ENCODE measurements at regions not wholly inside any gene's neighbourhood (a gene's known extent, or its start where the extent isn't known, plus 50 kb on each side); places are given as distances from the start of the nearest gene placed in this dataset.

- DNase-seq: no peak
Observed at GRCh38 chr11:8796941-8797340, 114.0 kb upstream of the AKIP1 start.

DNA sequence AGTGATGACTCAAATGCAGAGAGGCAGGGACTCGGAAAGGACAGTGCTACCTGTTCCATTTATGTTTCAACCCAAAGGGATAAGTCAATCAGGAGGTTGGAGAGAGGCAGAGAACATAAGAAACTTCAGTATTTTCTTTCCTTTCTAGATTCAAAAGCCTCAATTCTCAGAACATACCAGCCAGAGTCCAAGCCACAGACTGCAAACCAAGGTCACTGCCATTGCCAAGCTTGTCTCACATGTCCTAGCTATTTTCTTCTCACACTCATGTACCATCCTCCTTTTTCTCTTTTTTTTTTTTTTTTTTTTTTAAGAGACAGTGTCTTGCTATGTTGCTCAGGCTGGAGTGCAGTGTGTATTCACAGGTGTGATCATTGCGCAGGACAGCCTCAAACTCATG, 111.7 kb upstream of the AKIP1 start:
- DNase-seq: no peak

GRCh38 chr11:8800520-8801110, 110.4 kb upstream of the AKIP1 start:
- no peak for DNase-seq

GRCh38 chr11:8801121-8801520, 109.9 kb upstream of the AKIP1 start:
- no peak for DNase-seq

- DNase-seq: no peak
Observed at GRCh38 chr11:8802251-8802650, 108.7 kb upstream of the AKIP1 start.

DNA sequence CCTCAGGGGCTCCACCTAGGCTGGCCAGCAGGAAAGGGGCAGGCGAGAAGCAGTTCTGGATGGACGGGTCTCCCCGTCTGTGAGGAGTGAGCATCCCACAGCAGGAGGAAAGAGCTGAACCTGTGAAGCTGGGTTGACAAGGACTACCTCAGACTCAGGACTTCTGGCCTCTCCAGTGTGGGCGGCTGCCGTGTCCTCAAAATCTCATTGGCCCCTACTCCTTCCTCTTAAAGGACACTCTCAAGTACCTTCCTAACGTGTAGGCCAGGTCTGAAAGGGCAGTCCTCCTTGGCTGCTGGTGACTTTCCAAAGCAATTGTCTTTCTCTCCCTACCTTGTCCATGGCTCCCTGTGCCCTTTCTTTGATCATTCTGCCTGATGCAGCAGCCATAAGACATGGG, 107.0 kb upstream of the AKIP1 start:
- DNase-seq: no peak

DNA sequence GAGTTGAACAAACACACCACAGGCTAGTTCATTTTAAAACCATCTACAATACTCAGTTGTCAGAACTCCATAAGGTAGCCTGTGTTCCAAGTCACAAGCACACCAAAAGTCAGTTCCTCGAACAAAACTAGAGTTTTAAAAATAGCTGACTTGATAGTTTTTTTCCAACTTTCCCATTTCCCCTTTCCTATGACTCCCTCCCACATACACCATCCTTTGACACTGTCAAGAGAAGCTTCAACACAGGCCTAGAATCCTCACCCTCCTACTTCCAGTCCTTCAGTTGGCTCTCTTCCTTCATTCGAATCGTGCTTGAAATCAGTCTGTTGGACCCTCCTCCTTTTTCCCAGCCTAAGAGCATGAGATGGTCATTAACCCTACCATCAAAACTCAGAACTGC, 105.7 kb upstream of the AKIP1 start:
- no peak for DNase-seq

- DNase-seq: peak in 4 of 56 donors; percentile 11 to 46 (median 22)
Observed at GRCh38 chr11:8806974-8807373, 104.0 kb upstream of the AKIP1 start.

GRCh38 chr11:8807544-8808225, 103.3 kb upstream of the AKIP1 start:
- no peak for DNase-seq

DNA sequence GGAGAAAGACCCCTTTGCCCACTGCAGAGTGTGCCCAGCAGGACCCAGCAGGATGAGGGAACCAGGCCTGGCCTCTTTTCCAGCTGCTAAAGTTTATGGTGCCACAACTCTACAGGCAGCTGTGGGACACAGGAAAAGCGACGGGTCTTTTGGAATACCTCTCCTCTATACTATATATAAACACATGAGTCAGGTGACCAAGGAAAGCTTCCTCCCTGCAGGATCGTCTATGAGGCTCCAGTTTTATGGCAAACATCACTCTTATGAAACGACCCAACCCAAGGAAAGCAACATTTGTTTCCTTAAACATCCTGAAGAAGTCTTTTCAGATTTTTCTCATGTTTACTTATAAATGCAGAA, 102.8 kb upstream of the AKIP1 start:
- no peak for DNase-seq

GRCh38 chr11:8809241-8809938, 101.6 kb upstream of the AKIP1 start:
- DNase-seq: no peak

DNA sequence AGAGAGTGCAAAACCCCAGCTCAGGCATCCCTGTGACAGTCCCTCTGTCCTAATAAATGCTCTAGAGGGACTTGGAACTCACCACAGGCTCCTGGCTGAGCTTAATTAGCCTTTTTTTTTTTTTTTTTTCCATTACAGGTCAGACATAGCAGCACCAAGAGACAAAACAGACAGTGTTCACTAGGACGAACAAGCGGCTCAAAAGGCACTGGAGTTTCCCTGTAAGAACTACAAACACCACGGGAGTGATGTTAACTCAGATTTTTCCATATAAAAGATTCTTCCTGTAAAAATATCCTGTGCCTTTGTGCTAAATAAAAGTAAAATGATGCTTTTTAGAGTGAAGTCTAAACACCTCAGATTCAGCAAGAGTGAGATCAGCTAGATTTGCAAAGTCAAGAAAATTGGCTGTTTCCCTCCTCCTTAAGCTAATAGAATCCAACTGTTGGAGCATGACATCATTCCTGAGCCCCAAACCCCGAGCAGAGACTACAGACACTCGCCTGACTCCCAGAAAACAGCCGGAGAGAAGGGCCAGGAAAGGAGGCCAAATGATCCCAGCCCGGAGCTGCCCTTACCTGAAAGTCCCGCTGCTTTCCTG, 101.0 kb upstream of the AKIP1 start:
- peak in 3 of 56 donors; percentile 22 to 73 (median 61) for DNase-seq

GRCh38 chr11:8810540-8811301, 100.3 kb upstream of the AKIP1 start:
- peak in 54 of 56 donors; percentile 19 to 86 (median 68) for DNase-seq

- no peak for DNase-seq
Observed at GRCh38 chr11:8811571-8811970, 99.4 kb upstream of the AKIP1 start.

GRCh38 chr11:8812438-8812837, 98.6 kb upstream of the AKIP1 start:
- peak in 5 of 56 donors; percentile 4 to 35 (median 16) for DNase-seq

GRCh38 chr11:8813658-8814057, 97.3 kb upstream of the AKIP1 start:
- DNase-seq: peak in 41 of 56 donors; percentile 11 to 82 (median 45)

DNA sequence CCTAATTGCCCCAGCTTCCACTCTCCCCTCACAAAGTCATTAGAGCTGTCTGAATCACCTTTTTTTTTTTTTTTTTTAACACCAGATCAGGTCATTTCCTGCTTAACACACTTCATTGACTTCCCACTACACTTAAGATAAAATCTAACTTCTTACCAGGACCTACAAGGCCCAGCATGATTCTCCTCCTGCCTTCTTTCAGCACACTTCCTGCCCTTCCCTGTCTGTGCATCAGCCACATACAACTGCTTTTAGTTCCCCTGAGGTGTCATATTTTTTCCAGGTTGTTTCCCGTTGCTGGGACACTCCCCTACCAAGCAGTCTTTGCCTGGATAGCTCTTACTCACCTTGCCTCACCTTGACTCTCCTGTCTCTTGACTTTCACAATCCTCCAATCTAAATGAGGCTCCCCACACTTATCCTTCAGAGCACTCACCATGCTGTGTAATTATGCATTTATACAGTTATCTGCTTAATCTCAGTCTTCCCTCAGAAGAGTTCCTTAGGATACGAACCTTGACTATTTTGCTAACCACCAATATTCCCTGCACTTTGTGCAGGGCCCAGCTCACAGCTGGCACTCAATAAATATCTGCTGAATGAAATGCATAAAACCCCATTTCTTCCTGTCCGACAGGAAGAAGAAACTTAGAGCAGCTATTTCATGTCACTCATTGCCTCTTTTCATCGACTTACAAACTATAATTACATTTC, 96.6 kb upstream of the AKIP1 start:
- no peak for DNase-seq

DNA sequence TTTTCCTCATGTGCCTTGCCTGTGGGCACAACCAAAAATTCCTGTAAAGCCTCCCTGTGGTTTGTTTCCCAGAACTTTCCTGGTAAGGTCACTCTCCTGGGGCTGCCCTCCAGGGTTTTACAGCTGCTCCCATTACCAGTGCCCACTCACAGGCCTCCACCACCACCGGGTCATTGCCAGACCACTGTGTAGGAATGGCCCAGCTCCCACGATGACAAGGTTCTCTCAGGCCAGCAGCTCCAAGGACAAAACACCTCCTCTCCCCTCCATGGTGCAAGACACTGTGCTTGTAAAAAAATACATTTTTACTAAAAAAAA, 96.1 kb upstream of the AKIP1 start:
- no peak for DNase-seq

DNA sequence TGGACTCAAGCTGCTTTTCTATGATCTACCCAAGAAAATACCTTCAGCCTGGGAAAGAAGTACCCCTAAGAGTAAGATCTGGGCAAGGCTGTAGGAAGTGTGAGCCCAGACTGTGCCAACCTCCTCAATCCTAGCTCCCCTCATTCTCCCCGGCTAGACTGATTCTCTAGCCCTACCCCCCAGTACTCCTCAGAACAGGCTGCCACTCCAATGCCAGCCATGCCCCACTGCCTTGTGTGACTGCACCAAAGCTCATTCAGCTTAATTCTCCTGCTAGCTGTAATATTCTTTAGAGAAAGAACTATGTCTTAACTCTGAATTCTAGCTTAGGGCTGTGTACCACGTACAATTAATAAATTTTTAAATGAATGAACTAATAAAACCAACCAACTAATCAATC, 92.6 kb upstream of the AKIP1 start:
- no peak for DNase-seq

GRCh38 chr11:8820401-8820800, 90.6 kb upstream of the AKIP1 start:
- no peak for DNase-seq

- no peak for DNase-seq
Observed at GRCh38 chr11:8822469-8822868, 88.5 kb upstream of the AKIP1 start.
